IMR-90 (cell line): ENCODE measurements at regions not wholly inside any gene's neighbourhood (a gene's known extent, or its start where the extent isn't known, plus 50 kb on each side); places are given as distances from the start of the nearest gene placed in this dataset.

ENCODE experiments used
- ATAC-seq: fragments of 200-7000 bp; cut with Tn5 transposase; 2 replicates; pipeline ENCODE4 v1.9.1; 2020; ENCODE audit warnings: low read depth, mild to moderate bottlenecking, moderate library complexity
- BruUV-seq: library from RNA; stranded (reverse); fragments of 400-500 nt; replicated peaks from 2 replicates; lab custom pipeline; 2021; lab: Mats Ljungman, UMichigan
- CTCF ChIA-PET: fragments of 300-600 bp; formaldehyde crosslinking; extraction: SDS; loops from one replicate; lab custom pipeline; 2021; ENCODE audit warnings: antibody characterized with exemption; lab: Yijun Ruan, JAX
- POLR2A ChIA-PET: fragments of 300-600 bp; sonication (Branson Sonifier 250); formaldehyde crosslinking; loops from one replicate; lab custom pipeline; 2022; ENCODE audit warnings: antibody characterized with exemption; ENCODE audit not compliant: unreplicated experiment; lab: Charles Lee
- DNase-seq: peaks from one replicate; pipeline ENCODE4 v3.0.0; 2013
- H2AFZ ChIP-seq: replicated peaks from 2 replicates; pipeline ENCODE3; 2013; ENCODE audit warnings: low read length, mild to moderate bottlenecking; ENCODE audit not compliant: poor library complexity
- H2AK5ac ChIP-seq: 2 replicates; pipeline ENCODE4 v1.6.1; 2013; ENCODE audit warnings: low read depth, low read length, inconsistent platforms
- H2AK9ac ChIP-seq: replicated peaks from 2 replicates; pipeline ENCODE3; 2013; ENCODE audit warnings: mild to moderate bottlenecking, low read depth, low read length, moderate library complexity; ENCODE audit not compliant: poor library complexity
- H2BK120ac ChIP-seq: 2 replicates; pipeline ENCODE4 v1.6.1; 2013; ENCODE audit warnings: low read depth, low read length, inconsistent platforms
- H2BK15ac ChIP-seq: 3 replicates; pipeline ENCODE4 v1.6.1; 2013; ENCODE audit warnings: low read depth, low read length, inconsistent platforms
- H2BK20ac ChIP-seq: 2 replicates; pipeline ENCODE4 v1.6.1; 2013; ENCODE audit warnings: low read depth, mild to moderate bottlenecking, inconsistent platforms, low read length, moderate library complexity
- H2BK5ac ChIP-seq: 2 replicates; pipeline ENCODE4 v1.6.1; 2013; ENCODE audit warnings: mild to moderate bottlenecking, low read depth, low read length, inconsistent platforms; ENCODE audit not compliant: poor library complexity, severe bottlenecking
- H3K14ac ChIP-seq: replicated peaks from 2 replicates; pipeline ENCODE4 v1.6.1; 2013; ENCODE audit warnings: low read depth, low read length, inconsistent platforms
- H3K18ac ChIP-seq: 2 replicates; pipeline ENCODE4 v1.6.1; 2013; ENCODE audit warnings: low read depth, low read length, control low read depth
- H3K23ac ChIP-seq: 2 replicates; pipeline ENCODE4 v1.6.1; 2013; ENCODE audit warnings: low read depth, low read length, inconsistent platforms
- H3K27ac ChIP-seq: 2 replicates; pipeline ENCODE4 v1.5.1; 2013; ENCODE audit warnings: mild to moderate bottlenecking, control low read depth, low read length; ENCODE audit not compliant: insufficient read depth
- H3K27me3 ChIP-seq: 2 replicates; pipeline ENCODE4 v1.6.1; 2013; ENCODE audit warnings: low read length; ENCODE audit not compliant: control insufficient read depth, insufficient read depth
- H3K36me3 ChIP-seq: 2 replicates; pipeline ENCODE4 v1.6.1; 2013; ENCODE audit warnings: low read length, mixed read lengths; ENCODE audit not compliant: control insufficient read depth, insufficient read depth
- H3K4ac ChIP-seq: 2 replicates; pipeline ENCODE4 v1.6.1; 2013; ENCODE audit warnings: low read depth, low read length, inconsistent platforms
- H3K4me1 ChIP-seq: 2 replicates; pipeline ENCODE4 v1.6.1; 2013; ENCODE audit warnings: low read length, mixed read lengths; ENCODE audit not compliant: control insufficient read depth, insufficient read depth
- H3K4me2 ChIP-seq: 2 replicates; pipeline ENCODE4 v1.6.1; 2013; ENCODE audit warnings: low read depth, mild to moderate bottlenecking, control low read depth, low read length, moderate library complexity
- H3K4me3 ChIP-seq: 2 replicates; pipeline ENCODE4 v1.5.1; 2013; ENCODE audit warnings: low read depth, mild to moderate bottlenecking, control low read depth, low read length, moderate library complexity; ENCODE audit not compliant: insufficient read depth
- H3K56ac ChIP-seq: 2 replicates; pipeline ENCODE4 v1.6.1; 2013; ENCODE audit warnings: low read length, inconsistent platforms; ENCODE audit not compliant: insufficient read depth; ENCODE audit errors: extremely low read depth
- H3K79me1 ChIP-seq, 2 experiments: 2 replicates each; pipeline ENCODE4 v1.6.1; 2013; ENCODE audit warnings: low read length in 2 of 2, inconsistent platforms in 1 of 2, low read depth in 1 of 2
- H3K9ac ChIP-seq: 2 replicates; pipeline ENCODE4 v1.6.1; 2013; ENCODE audit warnings: low read depth, low read length, control low read depth
- H3K9me1 ChIP-seq: 2 replicates; pipeline ENCODE4 v1.6.1; 2013; ENCODE audit warnings: low read length, inconsistent platforms; ENCODE audit not compliant: insufficient read depth
- H3K9me3 ChIP-seq: 2 replicates; pipeline ENCODE4 v1.6.1; 2013; ENCODE audit warnings: low read length; ENCODE audit not compliant: control insufficient read depth, insufficient read depth
- H4K20me1 ChIP-seq: 2 replicates; pipeline ENCODE4 v1.6.1; 2013; ENCODE audit warnings: low read length, inconsistent platforms; ENCODE audit not compliant: insufficient read depth
- H4K5ac ChIP-seq: 2 replicates; pipeline ENCODE4 v1.6.1; 2013; ENCODE audit warnings: mild to moderate bottlenecking, low read depth, low read length, control low read depth
- H4K8ac ChIP-seq, 2 experiments: 2 replicates each; pipeline ENCODE4 v1.6.1; 2013; ENCODE audit warnings: low read depth in 2 of 2, low read length in 2 of 2, control low read depth in 1 of 2, inconsistent platforms in 1 of 2
- H4K91ac ChIP-seq: 2 replicates; pipeline ENCODE4 v1.6.1; 2013; ENCODE audit warnings: low read depth, low read length, inconsistent platforms; ENCODE audit not compliant: insufficient read depth
- FOS ChIP-seq: fragments of 150-350 bp; IDR thresholded peaks from 2 replicates; pipeline ENCODE4 v1.6.1; 2016; ENCODE audit warnings: low read depth, low read length
- NFE2L2 ChIP-seq: fragments of 150-350 bp; IDR thresholded peaks from 2 replicates; pipeline ENCODE4 v1.6.1; 2016; ENCODE audit warnings: low read depth, mild to moderate bottlenecking, low read length
- RCOR1 ChIP-seq: IDR thresholded peaks from 2 replicates; pipeline ENCODE4 v1.6.1; 2012; ENCODE audit warnings: mild to moderate bottlenecking, low read length, improper control_type of control experiment; ENCODE audit not compliant: insufficient replicate concordance
- USF2 ChIP-seq: fragments of 150-350 bp; IDR thresholded peaks from 2 replicates; pipeline ENCODE4 v1.6.1; 2017; ENCODE audit warnings: mild to moderate bottlenecking, antibody characterized with exemption, low read length, low read depth
- WGBS, 2 experiments: methylation state at CpG; one replicate each; pipeline versions ENCODE4 v1.1.5 to v1.1.7; 2013; ENCODE audit warnings: missing lambda C conversion rate in 2 of 2; ENCODE audit not compliant: insufficient read length in 1 of 2; ENCODE audit errors: extremely low coverage in 2 of 2; 5-methylcytosine and 5-hydroxymethylcytosine counted together
- dilution Hi-C: fragments of 300-500 bp; cut with HindIII; formaldehyde crosslinking; loops from one replicate; pipeline ENCODE4 v1.14.3; 2018; ENCODE audit warnings: low sequenced_read_pairs; ENCODE audit not compliant: unreplicated experiment
- in situ Hi-C: fragments of 300-500 bp; cut with MboI; formaldehyde crosslinking; loops from 3 replicates; pipeline ENCODE4 v1.14.3; 2019; ENCODE audit warnings: low sequenced_read_pairs, inconsistent platforms, mixed read lengths
- intact Hi-C: fragments of 100-400 bp; cut with micrococcal nuclease; formaldehyde crosslinking; loops from 2 replicates; pipeline ENCODE4 v1.10.0; 2022

DNA sequence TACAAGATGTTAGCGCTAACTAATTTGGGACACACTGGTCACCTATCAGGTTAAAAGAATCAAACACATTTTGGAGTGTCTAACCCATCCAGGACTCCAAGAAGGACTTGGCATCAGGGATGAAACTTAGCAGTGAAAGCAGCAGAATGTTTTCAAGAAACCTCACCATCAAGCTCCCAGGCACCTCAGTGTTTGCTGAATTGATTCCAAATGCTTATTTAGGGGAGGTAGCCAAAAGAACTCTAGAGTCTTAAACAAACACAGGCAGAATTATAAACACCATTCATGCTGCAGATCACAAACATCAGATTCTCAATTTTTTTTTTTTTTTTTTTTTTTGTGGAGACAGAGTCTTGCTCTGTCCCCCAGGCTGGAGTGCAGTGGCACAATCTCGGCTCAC, 122.8 kb upstream of the UXS1 start:
- Histone ChIP-seq H3K4me3 (no peak overlapping the region), H3K14ac (no peak overlapping the region), H2AFZ (no peak overlapping the region), H3K4me1 (no peaks in the 10 kb centered on the region), H2AK9ac (no peak overlapping the region), H3K79me1 (no peaks in the 10 kb centered on the region), H3K9me1 (no peaks in the 10 kb centered on the region), H2BK120ac (no peak overlapping the region), H4K5ac (no peak overlapping the region), H3K9ac (no peak overlapping the region), H3K23ac (no peak overlapping the region), H3K18ac (no peak overlapping the region), H2AK5ac (no peak overlapping the region), H3K36me3 (no peaks in the 10 kb centered on the region), H4K91ac (no peak overlapping the region), H2BK15ac (no peak overlapping the region), H2BK5ac (no peak overlapping the region), H3K9me3 (no peaks in the 10 kb centered on the region), H3K4me2 (no peak overlapping the region), H3K27me3 (no peaks in the 10 kb centered on the region), H4K8ac (no peak overlapping the region), H3K4ac (no peak overlapping the region), H3K56ac (no peak overlapping the region), H3K27ac (no peak overlapping the region), H2BK20ac (no peak overlapping the region), H4K20me1 (no peaks in the 10 kb centered on the region)
- CTCF ChIA-PET, result no interaction called here
- in situ Hi-C loops, result no loop called here
- dilution Hi-C loops, result no loop called here
- TF ChIP-seq FOS (no peak), NFE2L2 (no peak), USF2 (no peak), RCOR1 (no peak)
- intact Hi-C loops, result no loop called here
- DNase-seq (no peak), ATAC-seq (no peak)
- no CpG with 5 or more reads among the region's 2 CpGs for WGBS, 2 experiments
- no TSS peak for BruUV-seq
- POLR2A ChIA-PET, result no interaction called here
